Endothelial cell of umbilical vein (primary cell): ENCODE measurements at regions not wholly inside any gene's neighbourhood (a gene's known extent, or its start where the extent isn't known, plus 50 kb on each side); places are given as distances from the start of the nearest gene placed in this dataset.

Experiments
- POLR2A ChIP-seq: IDR thresholded peaks from 2 replicates; pipeline ENCODE4 v1.6.1; 2012; ENCODE audit warnings: low read depth, mild to moderate bottlenecking, control low read depth, low read length
- POLR2AphosphoS5 ChIP-seq: IDR thresholded peaks from 2 replicates; pipeline ENCODE4 v1.6.1; 2012; ENCODE audit warnings: low read depth, mild to moderate bottlenecking, control low read depth, low read length, moderate library complexity; ENCODE audit not compliant: insufficient read depth

GRCh38 chr11:109828387-109828786 lies 264.8 kb upstream of the ZC3H12C start:
- TF ChIP-seq POLR2A (no peak), POLR2AphosphoS5 (no peak)
